Keratinocyte (primary cell): ENCODE measurements at regions not wholly inside any gene's neighbourhood (a gene's known extent, or its start where the extent isn't known, plus 50 kb on each side); places are given as distances from the start of the nearest gene placed in this dataset.

Experiments
- DNase-seq: peaks from one replicate; pipeline ENCODE4 v3.0.0-alpha.2; 2011; ENCODE audit warnings: low read depth, missing footprints, low spot score
- FAIRE-seq: peaks from 2 replicates; lab custom pipeline; 2011; peaks lifted over from hg19 to GRCh38; lab: Jason Lieb, UNC
- H2AFZ ChIP-seq: 2 replicates; pipeline ENCODE4 v1.6.0; 2012; ENCODE audit warnings: low read length, control low read depth, inconsistent platforms; ENCODE audit not compliant: control insufficient read depth
- H3K27ac ChIP-seq: 2 replicates; pipeline ENCODE4 v1.5.1; 2011; ENCODE audit warnings: low read length; ENCODE audit not compliant: control insufficient read depth, insufficient read depth
- H3K27me3 ChIP-seq: 3 replicates; pipeline ENCODE4 v1.6.0; 2011; ENCODE audit warnings: low read length; ENCODE audit not compliant: control insufficient read depth, insufficient read depth; ENCODE audit errors: extremely low read depth
- H3K36me3 ChIP-seq, 2 experiments: 2 replicates in 1 of 2; 3 replicates in 1 of 2; pipeline ENCODE4 v1.5.1; 2011; ENCODE audit warnings: low read length in 2 of 2, mild to moderate bottlenecking in 1 of 2; ENCODE audit not compliant: control insufficient read depth in 2 of 2, insufficient read depth in 2 of 2; ENCODE audit errors: extremely low read depth in 1 of 2
- H3K4me1 ChIP-seq: 3 replicates; pipeline ENCODE4 v1.5.1; 2011; ENCODE audit warnings: low read length; ENCODE audit not compliant: control insufficient read depth, insufficient read depth; ENCODE audit errors: extremely low read depth
- H3K4me2 ChIP-seq: 3 replicates; pipeline ENCODE4 v1.6.0; 2011; ENCODE audit warnings: low read depth, low read length; ENCODE audit not compliant: control insufficient read depth, insufficient read depth; ENCODE audit errors: extremely low read depth
- H3K4me3 ChIP-seq, 3 experiments: fragments of 200-600 bp in 1 of 3; sonication (generic) in 1 of 3; 2 replicates in 2 of 3; 3 replicates in 1 of 3; pipeline ENCODE4 v1.5.1; 2011 to 2016; ENCODE audit warnings: low read length in 3 of 3, mild to moderate bottlenecking in 3 of 3, control low read depth in 2 of 3, inconsistent platforms in 1 of 3, low read depth in 1 of 3, mixed read lengths in 1 of 3, mixed run types in 1 of 3, moderate library complexity in 1 of 3; ENCODE audit not compliant: control insufficient read depth in 2 of 3, insufficient read depth in 2 of 3; ENCODE audit errors: extremely low read depth in 1 of 3
- H3K79me2 ChIP-seq: 2 replicates; pipeline ENCODE4 v1.6.0; 2012; ENCODE audit warnings: low read length; ENCODE audit not compliant: control insufficient read depth, insufficient read depth
- H3K9ac ChIP-seq: 3 replicates; pipeline ENCODE4 v1.6.0; 2011; ENCODE audit warnings: low read length; ENCODE audit not compliant: control insufficient read depth, insufficient read depth; ENCODE audit errors: extremely low read depth
- H3K9me1 ChIP-seq: 3 replicates; pipeline ENCODE4 v1.6.0; 2011; ENCODE audit warnings: low read length; ENCODE audit not compliant: control insufficient read depth, insufficient read depth; ENCODE audit errors: extremely low read depth
- H3K9me3 ChIP-seq: 2 replicates; pipeline ENCODE4 v1.5.1; 2012; ENCODE audit warnings: low read depth, low read length; ENCODE audit not compliant: control insufficient read depth
- H4K20me1 ChIP-seq: 3 replicates; pipeline ENCODE4 v1.6.0; 2011; ENCODE audit warnings: low read length; ENCODE audit not compliant: control insufficient read depth, insufficient read depth; ENCODE audit errors: extremely low read depth
- CTCF ChIP-seq, 3 experiments: IDR thresholded peaks in 1 of 3; conservative IDR thresholded peaks in 1 of 3; optimal IDR thresholded peaks in 1 of 3; 2 replicates in 2 of 3; 3 replicates in 1 of 3; pipeline versions ENCODE3 to v1.5.1; 2011; ENCODE audit warnings: low read length in 3 of 3, mild to moderate bottlenecking in 3 of 3, moderate library complexity in 2 of 3, control low read depth in 1 of 3, inconsistent platforms in 1 of 3; ENCODE audit not compliant: insufficient read depth in 2 of 3; ENCODE audit errors: extremely low read depth in 1 of 3
- EZH2 ChIP-seq: IDR thresholded peaks from one replicate; pipeline ENCODE4 v1.6.1; 2012; ENCODE audit warnings: inconsistent platforms, mild to moderate bottlenecking, low read length, moderate library complexity
- dilution Hi-C: fragments of 300-500 bp; cut with MboI; formaldehyde crosslinking; loops from one replicate; pipeline ENCODE4 v1.7.0; 2020; ENCODE audit warnings: low sequenced_read_pairs; ENCODE audit not compliant: extremely low pct_ligation_motif_present

- H3K4me1 ChIP-seq: no peaks in the 10 kb centered on the region
- no peak for DNase-seq
- no peak overlapping the region for H3K4me2 ChIP-seq
- TF ChIP-seq CTCF (optimal IDR thresholded peaks at IDR 0.05 in 1 of 3, IDR thresholded peaks at IDR 0.05 in 1 of 3, conservative IDR thresholded peaks at IDR 0.05 in 1 of 3; ENCODE audit: extremely low read depth in 1 of 3, insufficient read depth in 2 of 3, low read length in 3 of 3): no peak
- TF ChIP-seq EZH2: no peak
- no peaks in the 10 kb centered on the region for H4K20me1 ChIP-seq
- H3K27ac ChIP-seq: no peak overlapping the region
- dilution Hi-C loops: no loop called here
- no peak overlapping the region for H2AFZ ChIP-seq
- H3K36me3 ChIP-seq: no peaks in the 10 kb centered on the region
- no peak overlapping the region for H3K9ac ChIP-seq
- H3K79me2 ChIP-seq: no peaks in the 10 kb centered on the region
- peaks cover 8% of the 10 kb centered on the region for H3K27me3 ChIP-seq
- H3K9me3 ChIP-seq: no peaks in the 10 kb centered on the region
- no peak overlapping the region for H3K4me3 ChIP-seq
- H3K9me1 ChIP-seq: no peaks in the 10 kb centered on the region
- no peak for FAIRE-seq
Measured at GRCh38 chr2:65700720-65701119, 268.3 kb upstream of the SPRED2 start.

- Histone ChIP-seq H3K9me3 (no peaks in the 10 kb centered on the region), H3K4me1 (no peaks in the 10 kb centered on the region), H3K79me2 (no peaks in the 10 kb centered on the region), H3K4me3 (no peak overlapping the region), H3K27ac (no peak overlapping the region), H3K36me3 (no peaks in the 10 kb centered on the region), H4K20me1 (no peaks in the 10 kb centered on the region), H2AFZ (no peak overlapping the region), H3K27me3 (peaks cover 8% of the 10 kb centered on the region), H3K4me2 (no peak overlapping the region), H3K9ac (no peak overlapping the region), H3K9me1 (no peaks in the 10 kb centered on the region)
- no peak for FAIRE-seq
- TF ChIP-seq CTCF (optimal IDR thresholded peaks at IDR 0.05 in 1 of 3, IDR thresholded peaks at IDR 0.05 in 1 of 3, conservative IDR thresholded peaks at IDR 0.05 in 1 of 3; ENCODE audit: extremely low read depth in 1 of 3, insufficient read depth in 2 of 3, low read length in 3 of 3) (no peak), EZH2 (no peak)
- dilution Hi-C loops: no loop called here
- DNase-seq: no peak
Measured at GRCh38 chr2:65700004-65700651, 267.7 kb upstream of the SPRED2 start.
